BE2C (cell line): ENCODE measurements at regions not wholly inside any gene's neighbourhood (a gene's known extent, or its start where the extent isn't known, plus 50 kb on each side); places are given as distances from the start of the nearest gene placed in this dataset.

Experiments
- DNase-seq: peaks from one replicate; pipeline ENCODE4 v3.0.0-alpha.2; 2020
- H3K27me3 ChIP-seq: fragments of 250-450 bp; sonication (Bioruptor Pico); 2 replicates; pipeline ENCODE4 v1.5.1; 2020; ENCODE audit warnings: mild to moderate bottlenecking
- H3K36me3 ChIP-seq: fragments of 250-450 bp; sonication (Bioruptor Pico); 2 replicates; pipeline ENCODE4 v1.5.1; 2020; ENCODE audit warnings: mild to moderate bottlenecking
- H3K4me1 ChIP-seq: fragments of 250-450 bp; sonication (Bioruptor Pico); 2 replicates; pipeline ENCODE4 v1.5.1; 2020
- H3K4me3 ChIP-seq: 2 replicates; pipeline ENCODE4 v1.5.1; 2011; ENCODE audit warnings: low read depth, low read length
- H3K9me3 ChIP-seq: fragments of 250-450 bp; sonication (Bioruptor Pico); 2 replicates; pipeline ENCODE4 v1.5.1; 2020
- TF ChIP-seq, protein P1 (sequence below): IDR thresholded peaks from 2 replicates; pipeline ENCODE4 v1.5.1; 2012; ENCODE audit warnings: mild to moderate bottlenecking, low read depth, low read length

DNA sequence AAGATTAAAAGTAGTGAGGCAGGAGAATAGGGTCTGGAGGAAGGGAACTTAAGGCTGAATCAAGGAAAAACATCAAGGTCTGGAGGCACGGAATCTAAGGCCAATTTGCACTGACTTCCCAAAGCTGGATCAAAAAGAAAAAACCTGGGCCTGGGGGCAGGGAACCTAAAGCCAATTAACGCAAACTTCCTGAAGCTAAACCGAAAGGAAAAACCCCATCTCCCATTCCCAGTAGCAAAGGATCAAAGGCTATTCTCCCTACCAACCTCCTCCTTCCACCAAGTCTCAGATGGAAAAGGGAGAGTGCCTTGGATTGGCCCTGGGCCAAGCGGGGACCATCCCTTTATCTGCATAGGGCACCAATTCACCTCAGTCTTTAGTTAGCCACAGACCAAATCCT, 384.2 kb downstream of the GRIN2B start:
- Histone ChIP-seq H3K4me1 (no peaks in the 10 kb centered on the region), H3K4me3 (no peak overlapping the region), H3K36me3 (no peaks in the 10 kb centered on the region), H3K9me3 (no peaks in the 10 kb centered on the region), H3K27me3 (no peaks in the 10 kb centered on the region)
- TF ChIP-seq, protein P1, sequence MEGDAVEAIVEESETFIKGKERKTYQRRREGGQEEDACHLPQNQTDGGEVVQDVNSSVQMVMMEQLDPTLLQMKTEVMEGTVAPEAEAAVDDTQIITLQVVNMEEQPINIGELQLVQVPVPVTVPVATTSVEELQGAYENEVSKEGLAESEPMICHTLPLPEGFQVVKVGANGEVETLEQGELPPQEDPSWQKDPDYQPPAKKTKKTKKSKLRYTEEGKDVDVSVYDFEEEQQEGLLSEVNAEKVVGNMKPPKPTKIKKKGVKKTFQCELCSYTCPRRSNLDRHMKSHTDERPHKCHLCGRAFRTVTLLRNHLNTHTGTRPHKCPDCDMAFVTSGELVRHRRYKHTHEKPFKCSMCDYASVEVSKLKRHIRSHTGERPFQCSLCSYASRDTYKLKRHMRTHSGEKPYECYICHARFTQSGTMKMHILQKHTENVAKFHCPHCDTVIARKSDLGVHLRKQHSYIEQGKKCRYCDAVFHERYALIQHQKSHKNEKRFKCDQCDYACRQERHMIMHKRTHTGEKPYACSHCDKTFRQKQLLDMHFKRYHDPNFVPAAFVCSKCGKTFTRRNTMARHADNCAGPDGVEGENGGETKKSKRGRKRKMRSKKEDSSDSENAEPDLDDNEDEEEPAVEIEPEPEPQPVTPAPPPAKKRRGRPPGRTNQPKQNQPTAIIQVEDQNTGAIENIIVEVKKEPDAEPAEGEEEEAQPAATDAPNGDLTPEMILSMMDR, result no peak
- no peak for DNase-seq

DNA sequence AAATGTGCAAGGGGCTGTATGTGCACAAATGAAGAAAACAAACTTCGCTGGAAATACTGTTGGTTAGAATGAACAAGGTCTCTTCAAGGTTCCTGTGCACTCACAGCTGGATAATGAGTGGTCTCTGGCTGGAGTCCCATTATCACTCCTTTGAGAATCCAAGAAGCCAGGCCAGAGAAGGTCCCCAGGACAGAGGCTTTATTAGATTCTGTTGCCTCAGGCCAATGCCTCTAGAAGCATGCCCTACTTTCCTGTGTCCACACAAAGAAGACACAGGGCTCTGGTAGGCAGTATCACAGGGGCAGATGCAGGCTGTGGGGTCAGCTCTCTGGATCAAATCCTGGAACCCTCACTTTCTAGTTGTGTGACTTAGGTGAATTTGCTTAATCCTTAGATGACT, 384.7 kb downstream of the GRIN2B start:
- H3K9me3 ChIP-seq, result no peaks in the 10 kb centered on the region
- no peak overlapping the region for H3K4me3 ChIP-seq
- DNase-seq, result no peak
- no peaks in the 10 kb centered on the region for H3K27me3 ChIP-seq
- no peaks in the 10 kb centered on the region for H3K4me1 ChIP-seq
- TF ChIP-seq, protein P1, result no peak
- H3K36me3 ChIP-seq, result no peaks in the 10 kb centered on the region

DNA sequence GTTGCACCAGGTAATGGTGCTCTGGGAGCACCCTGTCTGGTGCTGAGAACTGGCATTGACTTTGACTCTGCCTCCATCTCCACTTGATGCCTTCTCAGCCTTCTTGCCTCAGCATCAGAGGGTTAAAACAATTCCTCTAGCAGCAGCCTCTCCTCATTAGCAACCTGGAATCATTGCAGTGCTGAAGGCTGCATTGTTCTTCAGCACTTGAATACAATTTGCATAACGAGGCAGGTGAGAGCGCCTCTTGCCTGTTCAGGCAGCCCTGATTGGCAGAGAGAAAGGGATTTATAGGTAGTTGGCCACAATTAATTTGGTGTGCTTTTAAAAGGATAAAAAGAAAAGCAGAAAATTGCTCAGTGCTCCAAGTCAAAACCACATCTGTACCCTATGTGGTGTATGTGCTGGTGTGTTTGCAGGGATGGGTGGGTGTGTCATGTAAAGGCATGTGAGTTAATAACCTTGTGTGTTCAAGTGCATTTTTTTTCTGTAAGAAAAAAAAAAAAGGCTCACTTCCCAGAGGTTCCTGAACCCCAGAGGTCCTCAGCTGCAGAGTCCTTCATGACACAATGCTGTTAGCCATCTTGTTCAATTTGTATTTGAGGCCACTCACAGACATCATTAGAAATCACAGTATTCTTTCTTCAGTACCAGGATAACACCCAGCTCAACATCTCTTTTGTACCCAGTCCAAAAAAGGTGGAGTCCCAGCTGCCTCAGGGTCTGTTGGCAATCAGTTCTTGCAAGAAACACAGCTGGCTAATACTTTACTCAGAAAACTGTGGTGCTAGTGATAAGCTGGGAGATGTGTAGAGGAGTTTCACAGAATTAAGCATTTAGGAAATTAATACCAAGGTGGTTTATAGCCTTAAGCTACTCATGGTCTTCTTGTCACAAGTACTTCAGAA, 385.6 kb downstream of the GRIN2B start:
- Histone ChIP-seq H3K27me3 (no peaks in the 10 kb centered on the region), H3K4me3 (no peak overlapping the region), H3K36me3 (no peaks in the 10 kb centered on the region), H3K9me3 (no peaks in the 10 kb centered on the region), H3K4me1 (no peaks in the 10 kb centered on the region)
- TF ChIP-seq, protein P1, result no peak
- DNase-seq, result no peak

DNA sequence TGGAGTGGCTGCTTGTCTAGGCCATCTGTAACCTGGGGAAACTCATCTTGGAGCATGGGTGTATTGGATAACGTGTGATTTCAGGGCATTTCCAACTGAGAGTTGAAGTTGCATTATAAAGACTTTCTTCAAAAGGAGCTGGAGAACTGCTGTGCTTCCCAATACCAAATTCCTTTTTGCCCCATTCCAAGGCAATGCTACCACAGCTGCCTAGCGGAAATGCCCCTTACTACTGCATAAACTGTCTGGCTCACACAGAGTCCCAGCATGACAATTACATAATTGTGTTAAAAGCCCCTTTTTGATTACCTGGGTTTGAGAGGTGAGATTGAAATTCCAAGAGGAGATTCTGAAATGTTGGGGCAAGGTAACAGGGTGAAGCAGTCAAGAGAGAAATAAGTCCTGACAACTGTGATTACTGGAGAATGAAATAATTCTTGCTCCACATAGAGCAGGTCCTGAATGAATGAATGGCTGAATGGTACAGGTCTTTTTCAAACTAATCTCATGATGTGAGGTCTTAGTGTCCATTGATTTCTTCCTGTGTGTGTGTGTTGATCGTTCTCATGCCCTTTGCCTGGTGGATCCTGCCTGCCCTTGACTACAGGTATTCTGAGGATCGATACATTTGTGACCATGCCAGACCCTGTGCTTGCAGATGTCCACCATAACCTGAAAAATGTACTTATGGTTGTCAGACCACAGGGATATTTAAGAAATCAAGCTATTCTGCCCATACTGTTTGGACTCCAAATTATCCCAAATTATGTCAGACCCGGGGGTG, 386.5 kb downstream of the GRIN2B start:
- Histone ChIP-seq H3K27me3 (no peaks in the 10 kb centered on the region), H3K4me3 (no peak overlapping the region), H3K9me3 (no peaks in the 10 kb centered on the region), H3K4me1 (no peaks in the 10 kb centered on the region), H3K36me3 (no peaks in the 10 kb centered on the region)
- TF ChIP-seq, protein P1, result no peak
- no peak for DNase-seq

DNA sequence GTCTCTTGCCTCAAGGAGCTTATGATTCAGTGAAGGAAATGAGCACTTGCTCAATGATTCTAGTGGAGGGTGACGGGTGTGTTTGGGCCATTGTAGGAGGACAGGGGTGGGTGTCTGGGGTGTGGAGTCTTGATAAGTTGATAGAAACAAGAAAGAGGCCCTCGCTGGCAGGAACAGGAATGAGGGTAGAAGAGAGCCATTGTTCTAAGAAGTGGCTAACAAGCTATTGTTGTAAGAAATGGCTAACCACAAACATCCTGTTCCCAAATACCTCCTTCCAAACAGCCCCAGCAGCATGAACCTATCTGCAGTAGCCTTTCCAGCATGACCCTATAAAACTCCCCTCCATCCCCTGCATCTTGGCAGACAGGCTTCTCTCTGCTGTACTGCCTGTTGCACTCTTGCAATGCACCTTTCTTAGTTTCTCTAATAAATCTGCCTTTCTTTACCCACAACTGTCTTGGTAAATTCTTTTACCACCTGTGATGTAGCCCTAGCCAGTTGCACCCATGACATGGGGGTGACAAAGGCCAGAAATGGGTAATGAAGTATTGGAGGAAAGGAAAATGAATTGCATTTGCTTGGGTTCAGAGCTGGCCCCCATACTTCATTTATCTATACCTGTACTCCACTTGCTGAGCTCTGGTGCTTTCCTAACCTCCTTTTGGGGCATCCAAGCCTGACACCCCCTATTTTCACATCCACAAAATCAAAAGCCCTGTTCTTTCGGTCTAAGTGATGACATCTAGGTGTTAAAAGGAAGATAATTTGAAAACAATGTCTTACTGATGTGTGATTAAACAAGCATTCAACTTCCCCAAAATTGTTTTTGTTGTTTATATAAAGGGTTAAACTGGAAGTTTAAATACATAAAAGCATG, 389.1 kb downstream of the GRIN2B start:
- Histone ChIP-seq H3K9me3 (no peaks in the 10 kb centered on the region), H3K27me3 (no peaks in the 10 kb centered on the region), H3K4me1 (no peaks in the 10 kb centered on the region), H3K4me3 (no peak overlapping the region), H3K36me3 (no peaks in the 10 kb centered on the region)
- TF ChIP-seq, protein P1, result no peak
- DNase-seq, result no peak
